CD4-positive, alpha-beta T cell treated with Interleukin-17A for 4 hours (primary cell): ENCODE measurements at regions not wholly inside any gene's neighbourhood (a gene's known extent, or its start where the extent isn't known, plus 50 kb on each side); places are given as distances from the start of the nearest gene placed in this dataset.

ENCODE experiments used
- DNase-seq: peaks from one replicate; pipeline ENCODE4 v3.0.0-alpha.2; 2020; ENCODE audit warnings: mixed read lengths

DNA sequence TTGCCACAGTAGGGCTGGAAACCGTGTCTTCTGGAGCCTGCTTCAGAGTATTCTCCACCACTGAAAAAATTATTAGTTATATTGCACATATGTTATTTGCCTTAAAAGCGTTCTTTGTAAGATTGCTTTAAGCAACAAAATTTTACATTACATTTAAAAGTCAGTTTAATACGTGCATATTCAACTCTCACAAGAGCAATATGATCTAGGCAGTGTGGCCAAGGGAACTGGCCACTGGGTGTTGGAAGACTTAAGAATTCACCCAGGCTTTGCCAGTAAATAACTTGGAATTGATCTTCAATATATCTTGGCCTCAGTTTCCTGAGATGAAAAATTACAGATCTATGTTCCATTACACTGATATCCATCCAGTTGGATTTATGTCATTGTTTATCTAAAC lies 694.4 kb downstream of the EFNA5 start:
- DNase-seq = no peak

- no peak for DNase-seq
These were observed 696.5 kb downstream of the EFNA5 start for GRCh38 chr5:106974272-106974671.

DNA sequence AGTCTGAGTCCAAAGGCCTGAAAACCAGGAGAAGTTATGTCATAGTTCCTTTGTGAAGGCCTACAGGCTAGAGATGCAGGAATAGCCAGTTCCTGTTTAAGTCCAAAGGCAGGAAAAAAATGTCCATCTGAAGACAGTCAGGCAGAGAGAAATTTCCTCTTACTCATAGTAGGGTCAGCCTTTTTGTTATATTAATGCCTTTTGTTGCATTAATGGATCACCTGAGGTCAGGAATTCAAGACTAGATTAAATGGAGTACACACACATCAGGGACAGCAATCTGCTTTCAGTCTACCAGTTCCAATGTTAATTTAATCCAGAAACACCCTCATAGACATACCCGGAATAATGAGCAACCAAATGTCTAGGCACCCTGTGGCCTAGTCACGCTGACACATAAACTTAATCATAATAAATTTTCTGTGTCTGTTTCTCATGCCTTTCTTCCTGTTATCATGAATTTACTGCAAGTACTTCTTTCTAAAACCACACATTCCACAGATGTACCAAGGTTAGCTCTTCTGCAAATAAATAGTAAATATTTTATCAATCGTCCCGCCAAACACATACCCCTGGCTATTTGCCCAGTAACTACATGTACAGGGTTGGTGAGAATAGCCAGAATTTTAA lies 703.9 kb downstream of the EFNA5 start:
- DNase-seq = no peak

GRCh38 chr5:106964132-106964531 lies 706.6 kb downstream of the EFNA5 start:
- DNase-seq = no peak

GRCh38 chr5:106963630-106964029 lies 707.1 kb downstream of the EFNA5 start:
- DNase-seq = no peak

DNA sequence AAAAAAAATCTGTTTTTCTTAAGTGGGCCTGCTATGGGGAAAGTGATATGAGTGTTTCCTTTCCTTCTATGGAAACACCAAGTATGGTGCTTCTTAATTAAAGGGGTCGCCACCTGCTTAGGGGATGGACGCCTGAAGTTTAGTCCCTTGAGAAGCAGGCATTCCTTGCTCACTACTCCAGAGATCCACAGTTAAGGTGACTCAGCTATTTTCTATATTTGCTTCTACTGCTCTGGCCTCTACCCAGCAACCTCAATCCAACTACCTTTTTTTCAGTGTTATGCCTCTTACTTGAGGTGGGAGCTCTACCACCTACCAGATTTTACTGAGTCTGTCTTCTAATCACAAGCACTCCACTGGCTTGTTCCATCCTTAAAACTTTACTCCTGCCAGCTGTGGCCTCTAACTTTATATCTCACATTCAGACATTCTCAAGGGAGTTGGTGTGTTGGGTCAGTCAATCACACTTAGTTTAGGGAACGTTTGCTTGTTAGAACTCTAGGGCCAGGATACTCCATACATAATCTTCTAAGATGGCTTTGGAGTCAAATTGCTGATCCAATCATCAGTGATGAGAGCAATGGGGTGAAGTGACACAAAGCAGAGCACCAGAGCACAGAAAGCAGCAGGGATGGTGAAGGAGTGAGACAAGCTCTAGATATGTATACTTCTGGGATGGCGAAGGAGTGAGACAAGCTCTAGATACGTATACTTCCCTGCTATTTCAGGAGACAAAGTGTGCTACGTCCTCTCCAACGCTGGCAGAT lies 708.1 kb downstream of the EFNA5 start:
- DNase-seq = no peak

DNA sequence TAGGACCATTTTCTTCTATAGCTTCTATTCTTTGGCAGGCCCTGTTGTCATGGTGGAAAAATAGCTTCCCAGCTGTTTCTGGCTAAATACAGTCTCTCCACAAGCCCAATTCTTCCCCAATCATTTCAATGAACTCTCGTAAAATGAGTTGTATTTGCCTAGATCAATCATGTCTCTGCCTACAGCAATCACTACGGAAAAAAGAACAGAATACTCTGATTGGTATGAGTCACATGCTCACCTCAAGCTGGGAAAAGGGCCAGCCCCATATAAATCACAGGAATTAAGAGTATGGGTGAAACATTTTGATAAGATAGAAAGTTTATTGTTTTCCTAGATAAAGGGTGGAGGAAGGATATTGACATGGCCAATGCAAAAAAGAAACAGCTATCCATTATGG lies 711.4 kb downstream of the EFNA5 start:
- DNase-seq = no peak

GRCh38 chr5:106957336-106957735 lies 713.4 kb downstream of the EFNA5 start:
- no peak for DNase-seq

DNA sequence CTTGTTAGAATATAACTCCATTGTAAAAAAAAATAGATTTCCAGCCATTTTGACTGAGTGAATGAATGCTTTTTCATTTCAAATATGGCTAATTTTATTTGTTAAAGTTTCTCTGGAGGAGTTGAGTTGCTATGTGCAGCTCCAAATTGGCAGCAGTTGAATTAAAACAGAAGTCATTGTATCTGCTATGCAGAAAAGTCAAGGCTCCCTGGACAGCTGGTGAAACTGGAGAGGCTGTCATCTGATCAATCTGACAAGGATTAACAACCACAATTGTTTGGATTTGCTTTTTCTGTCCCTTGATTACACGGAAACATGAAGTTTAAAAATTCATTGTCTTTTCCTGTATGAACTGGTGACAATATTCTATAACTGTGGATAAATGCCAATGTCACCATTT lies 713.9 kb downstream of the EFNA5 start:
- no peak for DNase-seq

DNA sequence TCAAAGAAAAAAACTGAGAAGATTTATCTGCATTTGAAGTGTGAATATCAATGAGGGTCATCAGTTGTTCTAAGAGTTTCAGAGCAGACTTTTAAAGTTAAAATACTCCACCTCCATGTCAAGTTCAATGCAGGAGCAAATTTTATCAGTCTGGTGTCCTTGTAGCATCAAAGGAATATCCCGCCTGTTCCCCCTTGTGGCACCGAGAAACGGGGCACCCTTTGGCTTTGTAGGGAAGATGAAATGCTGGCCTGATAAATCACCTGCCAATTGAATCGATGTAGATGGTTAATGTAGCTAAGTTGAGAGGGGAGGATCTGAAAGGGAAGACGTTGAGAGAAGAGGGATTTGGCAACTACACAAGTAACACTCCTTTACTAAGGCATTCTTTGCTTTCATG lies 714.5 kb downstream of the EFNA5 start:
- DNase-seq = no peak

GRCh38 chr5:106940986-106941385 lies 729.8 kb downstream of the EFNA5 start:
- DNase-seq = no peak

DNA sequence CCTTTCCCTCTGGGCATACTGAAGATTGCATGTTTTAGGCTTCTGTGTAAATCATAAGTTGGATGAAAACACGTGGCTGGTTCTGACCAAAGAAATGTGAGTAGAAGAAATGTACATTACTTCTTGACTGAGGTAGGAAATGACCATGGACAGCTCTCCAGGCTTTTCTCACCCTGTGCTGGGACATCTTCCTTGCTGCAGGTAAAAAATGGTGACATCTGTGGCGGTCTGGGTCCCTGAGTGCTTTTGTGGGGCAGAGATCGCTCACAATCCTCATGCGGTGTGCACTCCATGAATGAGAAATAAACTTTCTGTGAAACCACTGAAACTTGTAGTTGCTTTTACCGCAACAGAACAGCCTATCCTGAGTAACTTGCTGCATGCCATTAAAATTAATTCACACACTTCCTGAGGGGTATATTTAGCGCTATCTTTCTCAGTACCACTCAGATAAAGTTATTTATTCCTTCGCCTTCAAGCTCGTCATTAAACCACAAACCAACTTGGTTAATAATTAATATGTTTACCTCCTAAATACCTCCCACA lies 730.4 kb downstream of the EFNA5 start:
- DNase-seq = no peak

DNA sequence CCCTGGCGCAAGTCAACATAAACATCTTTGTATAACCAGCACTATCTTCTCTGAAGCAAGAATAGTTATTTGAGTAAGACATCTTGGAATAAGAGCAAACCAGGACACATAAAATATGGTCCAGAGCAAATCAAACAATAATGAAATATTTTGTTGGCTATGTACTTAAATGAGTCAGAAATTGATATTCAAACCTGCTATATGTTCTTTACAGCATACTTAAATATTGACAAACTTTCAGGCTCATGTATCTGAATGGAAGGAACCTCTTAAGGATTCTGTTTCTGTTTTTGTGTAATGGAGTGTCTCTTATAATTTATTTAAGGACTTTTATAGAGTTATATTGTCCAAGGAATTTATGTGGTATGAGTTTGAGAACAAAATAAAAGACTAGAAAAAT lies 747.3 kb downstream of the EFNA5 start:
- DNase-seq = no peak

DNA sequence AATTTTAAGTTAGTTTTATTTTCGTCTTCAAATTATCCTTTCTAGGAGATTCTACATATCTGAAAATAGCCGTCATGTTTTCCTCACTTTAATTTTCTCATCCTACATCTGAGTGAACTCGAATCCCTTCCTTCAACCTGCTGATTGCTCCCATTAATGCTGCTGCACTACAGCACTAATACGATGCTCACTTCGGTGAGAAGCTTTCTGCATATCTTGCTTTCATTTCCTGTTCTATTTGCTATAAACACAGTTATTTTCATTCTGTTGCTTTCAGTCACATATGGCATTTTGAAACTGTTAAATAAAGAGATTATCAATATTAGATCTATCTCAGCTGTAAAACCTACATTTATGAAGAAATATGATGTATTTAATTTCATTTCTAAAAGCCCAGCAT lies 749.2 kb downstream of the EFNA5 start:
- DNase-seq = no peak

DNA sequence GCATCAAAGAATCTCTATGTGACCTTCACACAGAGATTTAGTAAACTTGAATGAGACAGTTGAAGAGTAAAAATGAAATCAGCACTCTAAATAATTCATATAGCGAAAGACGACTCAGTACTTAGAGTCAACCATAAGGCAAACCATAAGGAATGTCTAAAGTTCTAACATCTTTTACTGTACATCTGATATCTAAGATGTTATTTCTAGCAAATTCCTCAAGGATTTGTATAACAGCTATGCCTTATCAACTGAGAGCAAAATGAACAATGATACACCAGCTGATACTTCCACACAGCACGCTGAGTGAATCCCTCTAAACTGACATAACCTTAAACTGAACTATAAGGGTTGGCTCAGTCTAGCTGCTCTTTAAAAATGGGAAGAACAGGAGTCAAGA lies 760.3 kb downstream of the EFNA5 start:
- no peak for DNase-seq

DNA sequence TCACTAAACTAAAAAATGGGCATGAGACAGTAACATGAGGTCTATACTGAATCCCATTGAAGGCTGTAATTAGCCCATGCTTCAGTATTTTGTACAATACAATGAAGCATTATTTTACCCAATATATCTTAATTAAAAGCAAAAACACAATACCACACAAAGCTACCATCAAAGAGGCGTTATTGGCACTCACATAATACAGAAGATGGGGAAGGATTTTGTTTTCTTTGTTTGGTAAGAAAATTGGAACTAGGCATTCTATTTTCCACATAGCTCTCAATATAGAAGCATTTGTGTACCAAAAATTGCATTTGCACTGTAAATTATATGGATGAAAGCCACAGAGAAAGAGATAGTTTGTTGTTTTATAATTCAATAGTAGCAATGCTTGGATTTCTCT lies 761.0 kb downstream of the EFNA5 start:
- no peak for DNase-seq

GRCh38 chr5:106907979-106908378 lies 762.8 kb downstream of the EFNA5 start:
- DNase-seq = no peak

GRCh38 chr5:106906199-106906598 lies 764.5 kb downstream of the EFNA5 start:
- no peak for DNase-seq

GRCh38 chr5:106894964-106895363 lies 775.8 kb downstream of the EFNA5 start:
- no peak for DNase-seq

DNA sequence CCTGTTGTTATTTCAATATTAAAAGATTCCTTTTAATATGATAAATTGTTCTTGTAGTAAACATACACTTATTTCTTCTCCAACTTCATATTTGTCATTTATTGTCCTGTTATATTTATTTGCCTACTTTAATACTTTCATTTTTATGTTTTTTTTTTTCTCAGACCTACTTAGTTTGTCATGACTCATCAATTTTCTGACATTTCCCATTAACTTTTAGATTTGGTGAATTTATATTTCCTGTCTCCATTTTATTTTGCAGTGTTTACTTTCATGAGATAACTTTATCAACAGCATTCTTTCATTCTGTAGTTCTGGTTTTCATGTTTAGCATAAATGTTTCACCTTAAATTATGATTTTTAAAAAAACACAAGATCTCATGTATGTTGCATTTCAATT lies 788.7 kb downstream of the EFNA5 start:
- DNase-seq = no peak

DNA sequence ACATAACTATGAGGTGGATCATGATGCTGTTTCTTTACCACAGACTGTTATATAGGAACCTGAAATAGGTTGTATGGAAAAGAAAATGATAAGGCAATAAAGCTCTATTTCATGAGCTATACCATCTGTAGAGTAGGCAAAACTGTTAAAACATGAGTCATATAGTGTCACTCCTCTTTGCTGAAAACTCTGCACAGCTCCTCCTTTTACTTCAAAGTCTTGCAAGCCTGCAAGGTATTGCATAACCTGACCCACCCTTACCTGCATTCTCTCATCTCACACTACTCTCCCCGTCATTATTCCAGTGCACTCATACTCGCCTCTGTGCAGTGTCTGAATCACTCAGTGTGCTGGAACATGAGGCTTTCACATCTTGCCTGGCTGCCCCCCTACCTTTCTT lies 790.1 kb downstream of the EFNA5 start:
- no peak for DNase-seq

GRCh38 chr5:106877881-106878280 lies 792.9 kb downstream of the EFNA5 start:
- no peak for DNase-seq

- DNase-seq = no peak
These were observed 794.0 kb downstream of the EFNA5 start for GRCh38 chr5:106876665-106877194.

- no peak for DNase-seq
These were observed 794.5 kb downstream of the EFNA5 start for GRCh38 chr5:106876298-106876622.
